ENCODE measurements at regions not wholly inside any gene's neighbourhood (a gene's known extent, or its start where the extent isn't known, plus 50 kb on each side); places are given as distances from the start of the nearest gene placed in this dataset.
A peak's percentile ranks its signal among the peaks of the same experiment; 100 is the strongest.

- H3K4me3 ChIP-seq (ENCODE audit: low read depth in 1 of 2, low read length in 1 of 2): no peak overlapping the region
- H3K36me3 ChIP-seq: no peaks in the 10 kb centered on the region
- H3K27ac ChIP-seq: no peak overlapping the region
- no peaks in the 10 kb centered on the region for H3K27me3 ChIP-seq
- TF ChIP-seq CTCF (IDR thresholded peaks at IDR 0.05): no peak
- peaks cover 14 to 29% of the 10 kb centered on the region in 2 experiments for H3K4me1 ChIP-seq (ENCODE audit: control insufficient read depth in 1 of 2, insufficient read depth in 1 of 2, low read depth in 1 of 2, low read length in 1 of 2)
- no peaks in the 10 kb centered on the region for H3K9me3 ChIP-seq
Measured at GRCh38 chr3:29138171-29138570, 142.7 kb upstream of the RBMS3 start.

- TF ChIP-seq CTCF (IDR thresholded peaks at IDR 0.05): no peak
- Histone ChIP-seq H3K9me3 (no peaks in the 10 kb centered on the region), H3K4me3 (ENCODE audit: low read depth in 1 of 2, low read length in 1 of 2) (no peak overlapping the region), H3K4me1 (ENCODE audit: control insufficient read depth in 1 of 2, insufficient read depth in 1 of 2, low read depth in 1 of 2, low read length in 1 of 2) (peaks cover 31 to 53% of the 10 kb centered on the region in 2 experiments), H3K27me3 (no peaks in the 10 kb centered on the region), H3K36me3 (no peaks in the 10 kb centered on the region), H3K27ac (no peak overlapping the region)
Measured at GRCh38 chr3:29140666-29141065, 140.2 kb upstream of the RBMS3 start.

- no peak overlapping the region for H3K27ac ChIP-seq
- peaks cover 31 to 53% of the 10 kb centered on the region in 2 experiments for H3K4me1 ChIP-seq (ENCODE audit: control insufficient read depth in 1 of 2, insufficient read depth in 1 of 2, low read depth in 1 of 2, low read length in 1 of 2)
- no peak for TF ChIP-seq CTCF (IDR thresholded peaks at IDR 0.05)
- no peaks in the 10 kb centered on the region for H3K36me3 ChIP-seq
- no peaks in the 10 kb centered on the region for H3K9me3 ChIP-seq
- H3K4me3 ChIP-seq (ENCODE audit: low read depth in 1 of 2, low read length in 1 of 2): no peak overlapping the region
- no peaks in the 10 kb centered on the region for H3K27me3 ChIP-seq
Measured at GRCh38 chr3:29141197-29141917, 139.5 kb upstream of the RBMS3 start.

- Histone ChIP-seq H3K36me3 (no peaks in the 10 kb centered on the region), H3K4me3 (ENCODE audit: low read depth in 1 of 2, low read length in 1 of 2) (no peak overlapping the region), H3K27ac (no peak overlapping the region), H3K9me3 (no peaks in the 10 kb centered on the region), H3K4me1 (ENCODE audit: control insufficient read depth in 1 of 2, insufficient read depth in 1 of 2, low read depth in 1 of 2, low read length in 1 of 2) (peaks cover 31 to 53% of the 10 kb centered on the region in 2 experiments), H3K27me3 (no peaks in the 10 kb centered on the region)
- TF ChIP-seq CTCF (IDR thresholded peaks at IDR 0.05): no peak
Measured at GRCh38 chr3:29141918-29142275, 139.0 kb upstream of the RBMS3 start.

GRCh38 chr3:29143151-29143550, 137.7 kb upstream of the RBMS3 start:
- Histone ChIP-seq H3K4me3 (ENCODE audit: low read depth in 1 of 2, low read length in 1 of 2) (peak overlapping the region; percentile 12 to 13), H3K9me3 (no peaks in the 10 kb centered on the region), H3K27me3 (no peaks in the 10 kb centered on the region), H3K4me1 (ENCODE audit: control insufficient read depth in 1 of 2, insufficient read depth in 1 of 2, low read depth in 1 of 2, low read length in 1 of 2) (peaks cover 31 to 53% of the 10 kb centered on the region in 2 experiments), H3K36me3 (no peaks in the 10 kb centered on the region), H3K27ac (peak overlapping the region; percentile 56)
- TF ChIP-seq CTCF (IDR thresholded peaks at IDR 0.05): no peak
